ENCODE measurements at regions not wholly inside any gene's neighbourhood (a gene's known extent, or its start where the extent isn't known, plus 50 kb on each side); places are given as distances from the start of the nearest gene placed in this dataset.

DNA sequence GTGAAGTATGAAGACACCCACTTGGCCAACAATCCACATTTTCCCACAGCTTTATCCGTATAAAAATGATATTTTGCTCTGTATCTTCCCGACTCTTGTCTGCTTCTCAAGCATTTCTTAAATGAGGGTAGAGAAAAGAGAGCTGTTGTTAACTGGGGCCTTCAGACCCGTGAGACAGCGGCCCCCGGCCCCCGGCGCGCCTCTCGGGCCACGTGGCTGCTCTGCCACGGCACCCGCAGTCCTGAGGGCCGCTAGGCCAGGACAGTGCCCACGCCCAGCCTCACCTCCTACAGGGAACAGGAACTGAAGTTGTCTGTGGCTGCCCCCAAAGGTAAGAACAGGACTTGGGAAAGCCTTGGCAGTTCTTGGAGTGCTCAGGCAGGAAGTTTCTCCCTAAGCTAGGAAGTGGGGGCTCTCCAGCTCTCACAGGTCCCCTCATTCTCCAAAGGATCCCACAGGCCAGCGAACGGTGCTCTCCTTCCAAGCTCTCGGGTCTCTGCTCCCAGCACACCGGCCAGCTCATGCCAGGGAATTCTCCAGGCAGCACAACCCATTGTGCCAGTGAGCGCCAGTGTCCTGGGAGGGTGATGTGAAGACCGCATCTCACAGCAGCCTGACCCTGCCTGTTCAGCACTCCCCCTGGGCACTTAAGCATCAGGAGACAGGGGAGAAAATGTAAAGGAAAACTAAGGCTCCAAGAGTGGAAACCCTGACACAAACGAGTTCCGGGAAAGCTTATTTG, 230.3 kb upstream of the PFKP start:
- TF ChIP-seq EZH2 (IDR thresholded peaks at IDR 0.05; ENCODE audit: borderline replicate concordance, low read depth, low read length, severe bottlenecking), result no peak
- TF ChIP-seq, protein P1, sequence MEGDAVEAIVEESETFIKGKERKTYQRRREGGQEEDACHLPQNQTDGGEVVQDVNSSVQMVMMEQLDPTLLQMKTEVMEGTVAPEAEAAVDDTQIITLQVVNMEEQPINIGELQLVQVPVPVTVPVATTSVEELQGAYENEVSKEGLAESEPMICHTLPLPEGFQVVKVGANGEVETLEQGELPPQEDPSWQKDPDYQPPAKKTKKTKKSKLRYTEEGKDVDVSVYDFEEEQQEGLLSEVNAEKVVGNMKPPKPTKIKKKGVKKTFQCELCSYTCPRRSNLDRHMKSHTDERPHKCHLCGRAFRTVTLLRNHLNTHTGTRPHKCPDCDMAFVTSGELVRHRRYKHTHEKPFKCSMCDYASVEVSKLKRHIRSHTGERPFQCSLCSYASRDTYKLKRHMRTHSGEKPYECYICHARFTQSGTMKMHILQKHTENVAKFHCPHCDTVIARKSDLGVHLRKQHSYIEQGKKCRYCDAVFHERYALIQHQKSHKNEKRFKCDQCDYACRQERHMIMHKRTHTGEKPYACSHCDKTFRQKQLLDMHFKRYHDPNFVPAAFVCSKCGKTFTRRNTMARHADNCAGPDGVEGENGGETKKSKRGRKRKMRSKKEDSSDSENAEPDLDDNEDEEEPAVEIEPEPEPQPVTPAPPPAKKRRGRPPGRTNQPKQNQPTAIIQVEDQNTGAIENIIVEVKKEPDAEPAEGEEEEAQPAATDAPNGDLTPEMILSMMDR (IDR thresholded peaks at IDR 0.05; ENCODE audit: borderline replicate concordance, extremely low read depth, low read length, poor library complexity, severe bottlenecking), result no peak

Data from DND-41 (cell line).